Heart right ventricle (tissue), 16 donors: ENCODE measurements at regions not wholly inside any gene's neighbourhood (a gene's known extent, or its start where the extent isn't known, plus 50 kb on each side); places are given as distances from the start of the nearest gene placed in this dataset.
"Not testable (repeated sequence)": the region's sequence is repeated elsewhere in the genome, so short reads cannot be mapped to it uniquely, and the experiment has no call there.

Experiments used
- ATAC-seq, 8 donors: fragments of 200-7000 bp; cut with Tn5 transposase; one replicate each; pipeline ENCODE4 v1.9.1; 2020; ENCODE audit warnings: mild to moderate bottlenecking in 8 of 8, moderate library complexity in 8 of 8, moderate number of reproducible peaks in 1 of 8
- DNase-seq, 2 donors: peaks; one replicate each; pipeline ENCODE4 v3.0.0-alpha.2; 2020
- H3K27ac ChIP-seq, 10 donors: fragments of 200-600 bp; sonication (generic) in 2 of 10; one replicate each; pipeline versions ENCODE4 v1.5.0 to v1.8.0; 2020 to 2022; ENCODE audit warnings: mild to moderate bottlenecking in 3 of 10
- H3K27me3 ChIP-seq, 7 donors: fragments of 200-600 bp; one replicate each; pipeline ENCODE4 v1.8.0; 2021 to 2022; ENCODE audit warnings: mild to moderate bottlenecking in 2 of 7
- H3K36me3 ChIP-seq, 9 donors: fragments of 200-600 bp; sonication (generic) in 1 of 9; one replicate each; pipeline versions ENCODE4 v1.5.0 to v1.8.0; 2020 to 2022; ENCODE audit warnings: mild to moderate bottlenecking in 2 of 9
- H3K4me1 ChIP-seq, 9 donors: fragments of 200-600 bp; sonication (generic) in 1 of 9; one replicate each; pipeline versions ENCODE4 v1.5.0 to v1.8.0; 2020 to 2022; ENCODE audit warnings: mild to moderate bottlenecking in 4 of 9
- H3K4me3 ChIP-seq, 10 donors: fragments of 200-600 bp; sonication (generic) in 2 of 10; one replicate each; pipeline versions ENCODE4 v1.5.0 to v1.8.0; 2020 to 2022; ENCODE audit warnings: mild to moderate bottlenecking in 7 of 10, moderate library complexity in 2 of 10
- H3K9me3 ChIP-seq, 11 donors: fragments of 200-600 bp in 10 of 11; sonication (generic) in 2 of 11; one replicate each; pipeline versions ENCODE4 v1.5.0 to v1.8.0; 2013 to 2022; ENCODE audit warnings: mild to moderate bottlenecking in 2 of 11, control low read depth in 1 of 11, moderate library complexity in 1 of 11
- WGBS, 2 donors: extraction: QIAGEN DNeasy Blood & Tissue Kit; methylation state at CpG; one replicate each; pipeline ENCODE4 v1.1.7; 2013; ENCODE audit warnings: inconsistent platforms in 1 of 2; 5-methylcytosine and 5-hydroxymethylcytosine counted together
- intact Hi-C, 10 donors: fragments of 100-400 bp; cut with DNase I; formaldehyde crosslinking; loops; one replicate each; pipeline versions ENCODE4 v1.11.1 to v1.14.2; 2022
- TF ChIP-seq, protein P1 (sequence below), 9 donors: fragments of 200-600 bp; sonication (generic) in 2 of 9; IDR thresholded peaks; one replicate each; pipeline versions ENCODE4 v1.5.0 to v1.8.0; 2021 to 2022; ENCODE audit warnings: antibody characterized with exemption in 9 of 9, mild to moderate bottlenecking in 5 of 9, moderate library complexity in 1 of 9
- donor health status: Arrhythmogenic right ventricular cardiomyopathy.
- donor health status: ischemic (EF 13 %, LVEDD 7.1; RV severe dilation, severe dysfunction).
- donor health status: healthy with polysubstance abuse.
- donor health status: DM: no; HTN: yes; CAD: no.
- donor health status: DM: no; HTN: no; CAD: no.
- donor health status: ischemic (EF 25% LVEDD 6.9; RV normal size, moderate dysfunction).
- donor health status: ischemic (EF 25% LVEDD 5.7; RV mildly dilated, moderate dysfunction).
- donor health status: healthy.
- donor health status: DM: yes; HTN: yes; CAD: no.
- donor health status: Ischemic cardiomyopathy.
- donor health status: ischemic (EF 35%, LVEDD 5.7; RV mildly dilated, moderate dysfunction).
- donor health status: nonischemic (EF 11% LVEDD 7.7; RV severe dilation, severe dysfunction).
- donor health status: DM: yes; HTN: yes; CAD: no.
- donor health status: PGD.
- donor health status: ischemic (EF 29% LVEDD 5.4; RV normal size, mild dysfunction).
- donor health status: nonischemic (EF 23%, LVEDD 6.1; RV moderate dilation, normal function).

DNA sequence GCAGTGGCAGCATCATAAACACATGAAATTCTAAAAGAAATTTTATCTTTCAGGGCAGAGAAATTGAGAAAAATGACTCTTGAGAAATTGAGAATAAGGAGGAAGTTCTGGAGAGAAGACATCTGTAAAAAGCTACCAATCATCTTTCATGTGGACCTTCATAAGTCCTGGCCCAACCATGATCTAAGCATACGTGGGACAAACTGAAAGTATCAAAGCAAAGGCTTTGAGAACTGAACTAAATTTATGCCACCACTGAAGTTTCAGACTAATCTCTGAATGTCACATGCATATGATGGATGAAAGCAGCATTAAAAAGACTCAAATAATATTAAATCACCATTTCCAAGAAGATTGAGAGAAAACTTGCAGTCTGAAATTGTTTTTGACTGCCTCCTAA lies 1502.8 kb upstream of the LRRTM3 start:
- intact Hi-C loops, result no loop called here
- no peak for DNase-seq
- Histone ChIP-seq H3K4me3 (no peak overlapping the region), H3K36me3 (no peaks in the 10 kb centered on the region), H3K27ac (no peak overlapping the region), H3K4me1 (no peaks in the 10 kb centered on the region), H3K9me3 (peaks cover 0 to 2% (median 0%) of the 10 kb centered on the region in 11 donors), H3K27me3 (no peaks in the 10 kb centered on the region)
- WGBS, 2 donors, result 76 to 77% methylated on average over 1 of the region's 1 CpG
- ATAC-seq, result no peak
- TF ChIP-seq, protein P1, sequence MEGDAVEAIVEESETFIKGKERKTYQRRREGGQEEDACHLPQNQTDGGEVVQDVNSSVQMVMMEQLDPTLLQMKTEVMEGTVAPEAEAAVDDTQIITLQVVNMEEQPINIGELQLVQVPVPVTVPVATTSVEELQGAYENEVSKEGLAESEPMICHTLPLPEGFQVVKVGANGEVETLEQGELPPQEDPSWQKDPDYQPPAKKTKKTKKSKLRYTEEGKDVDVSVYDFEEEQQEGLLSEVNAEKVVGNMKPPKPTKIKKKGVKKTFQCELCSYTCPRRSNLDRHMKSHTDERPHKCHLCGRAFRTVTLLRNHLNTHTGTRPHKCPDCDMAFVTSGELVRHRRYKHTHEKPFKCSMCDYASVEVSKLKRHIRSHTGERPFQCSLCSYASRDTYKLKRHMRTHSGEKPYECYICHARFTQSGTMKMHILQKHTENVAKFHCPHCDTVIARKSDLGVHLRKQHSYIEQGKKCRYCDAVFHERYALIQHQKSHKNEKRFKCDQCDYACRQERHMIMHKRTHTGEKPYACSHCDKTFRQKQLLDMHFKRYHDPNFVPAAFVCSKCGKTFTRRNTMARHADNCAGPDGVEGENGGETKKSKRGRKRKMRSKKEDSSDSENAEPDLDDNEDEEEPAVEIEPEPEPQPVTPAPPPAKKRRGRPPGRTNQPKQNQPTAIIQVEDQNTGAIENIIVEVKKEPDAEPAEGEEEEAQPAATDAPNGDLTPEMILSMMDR (IDR thresholded peaks at IDR 0.05), result no peak

DNA sequence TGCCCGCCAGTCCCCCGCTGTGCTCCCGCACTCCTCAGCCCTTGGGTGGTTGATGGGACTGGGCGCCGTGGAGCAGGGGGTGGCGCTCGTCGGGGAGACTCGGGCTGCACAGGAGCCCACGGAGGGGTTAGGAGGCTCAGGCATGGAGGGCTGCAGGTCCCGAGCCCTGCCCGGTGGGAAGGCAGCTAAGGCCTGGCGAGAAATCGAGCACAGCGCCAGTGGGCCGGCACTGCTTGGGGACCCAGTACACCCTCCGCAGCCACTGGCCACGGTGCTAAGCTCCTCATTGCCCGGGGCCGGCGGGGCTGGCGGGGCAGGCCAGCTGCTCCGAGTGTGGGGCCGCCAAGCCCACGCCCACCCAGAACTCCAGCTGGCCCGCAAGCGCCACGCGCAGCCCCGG lies 1496.5 kb upstream of the LRRTM3 start:
- H3K4me3 ChIP-seq, H3K4me1 ChIP-seq, H3K27ac ChIP-seq, intact Hi-C loops, H3K27me3 ChIP-seq, ATAC-seq, DNase-seq, H3K9me3 ChIP-seq, H3K36me3 ChIP-seq: not testable (repeated sequence)
- WGBS, 2 donors, result 96 to 97% methylated on average over 30 of the region's 30 CpGs

DNA sequence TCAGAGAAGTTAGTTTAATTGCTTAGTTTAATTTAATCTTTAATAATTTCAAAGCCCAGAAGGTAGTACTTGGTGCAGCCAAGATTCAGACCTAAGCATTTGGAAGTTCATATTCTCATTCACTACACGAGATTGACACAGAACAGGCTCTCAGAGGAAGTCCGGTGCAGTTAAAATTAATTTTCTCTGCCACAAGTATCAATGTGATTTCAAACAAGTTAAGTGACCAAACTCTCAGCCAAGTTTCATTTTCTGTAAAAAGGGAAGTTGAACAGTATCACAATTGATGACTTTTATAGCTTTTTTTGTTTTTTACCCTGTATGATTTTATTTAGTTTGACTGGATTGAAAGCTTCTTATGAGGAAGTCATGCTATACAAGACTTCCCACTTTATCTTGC lies 1494.9 kb upstream of the LRRTM3 start:
- intact Hi-C loops, result no loop called here
- Histone ChIP-seq H3K27me3 (no peaks in the 10 kb centered on the region), H3K4me1 (no peaks in the 10 kb centered on the region), H3K4me3 (no peak overlapping the region), H3K27ac (no peak overlapping the region), H3K9me3 (peaks cover 0 to 4% (median 0%) of the 10 kb centered on the region in 11 donors), H3K36me3 (no peaks in the 10 kb centered on the region)
- TF ChIP-seq, protein P1 (IDR thresholded peaks at IDR 0.05), result no peak
- DNase-seq (no peak), ATAC-seq (no peak)
- 34 to 58% methylated on average over 2 of the region's 2 CpGs for WGBS, 2 donors

- Histone ChIP-seq H3K9me3 (no peaks in the 10 kb centered on the region), H3K4me3 (no peak overlapping the region), H3K27me3 (no peaks in the 10 kb centered on the region), H3K27ac (no peak overlapping the region), H3K4me1 (no peaks in the 10 kb centered on the region), H3K36me3 (no peaks in the 10 kb centered on the region)
- intact Hi-C loops, result no loop called here
- TF ChIP-seq, protein P1 (IDR thresholded peaks at IDR 0.05), result no peak
- no peak for ATAC-seq
- DNase-seq, result no peak
Measured at GRCh38 chr10:65470986-65471385, 1454.8 kb upstream of the LRRTM3 start.

DNA sequence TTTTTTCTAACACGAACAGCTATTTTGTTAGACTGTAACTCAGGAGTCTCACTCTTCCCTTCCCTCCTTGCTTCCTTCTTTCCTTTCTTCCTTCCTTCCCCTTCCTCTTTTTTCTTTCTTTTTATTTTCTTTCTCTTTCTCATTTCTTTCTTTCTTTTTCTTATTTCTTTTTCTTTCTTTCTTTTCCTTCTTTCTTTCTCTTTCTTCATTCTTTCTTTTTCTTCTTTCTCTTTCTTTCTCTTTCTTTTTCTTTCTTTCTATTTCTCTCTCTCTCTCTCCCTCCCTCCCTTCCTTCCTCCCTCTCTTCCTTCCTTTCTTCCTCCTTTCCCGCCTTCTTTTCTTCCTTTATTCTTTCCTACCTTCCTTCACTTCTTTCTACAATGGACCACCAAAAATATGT lies 1443.0 kb upstream of the LRRTM3 start:
- no peak overlapping the region for H3K27ac ChIP-seq

More for the DNA sequence above, 1443.0 kb upstream of the LRRTM3 start:
- Histone ChIP-seq H3K9me3 (no peaks in the 10 kb centered on the region), H3K4me1 (no peaks in the 10 kb centered on the region), H3K4me3 (no peak overlapping the region), H3K27me3 (no peaks in the 10 kb centered on the region), H3K36me3 (no peaks in the 10 kb centered on the region)
- ATAC-seq (no peak), DNase-seq (no peak)
- WGBS, 2 donors, result 85 to 93% methylated on average over 2 of the region's 2 CpGs
- TF ChIP-seq, protein P1 (IDR thresholded peaks at IDR 0.05), result no peak
- intact Hi-C loops, result no loop called here
